GM23248 (cell line): ENCODE measurements at regions not wholly inside any gene's neighbourhood (a gene's known extent, or its start where the extent isn't known, plus 50 kb on each side); places are given as distances from the start of the nearest gene placed in this dataset.

Source experiments
- EZH2 ChIP-seq: fragments of 200-600 bp; sonication (generic); IDR thresholded peaks from 2 replicates; pipeline ENCODE4 v1.6.1; 2018; ENCODE audit warnings: antibody characterized with exemption, mild to moderate bottlenecking; ENCODE audit not compliant: insufficient read depth, poor library complexity, severe bottlenecking
- EZH2phosphoT487 ChIP-seq: fragments of 200-600 bp; sonication (generic); IDR thresholded peaks from 2 replicates; pipeline ENCODE4 v1.6.1; 2018; ENCODE audit warnings: antibody characterized with exemption, moderate library complexity, mild to moderate bottlenecking, low read depth; ENCODE audit not compliant: insufficient read depth

DNA sequence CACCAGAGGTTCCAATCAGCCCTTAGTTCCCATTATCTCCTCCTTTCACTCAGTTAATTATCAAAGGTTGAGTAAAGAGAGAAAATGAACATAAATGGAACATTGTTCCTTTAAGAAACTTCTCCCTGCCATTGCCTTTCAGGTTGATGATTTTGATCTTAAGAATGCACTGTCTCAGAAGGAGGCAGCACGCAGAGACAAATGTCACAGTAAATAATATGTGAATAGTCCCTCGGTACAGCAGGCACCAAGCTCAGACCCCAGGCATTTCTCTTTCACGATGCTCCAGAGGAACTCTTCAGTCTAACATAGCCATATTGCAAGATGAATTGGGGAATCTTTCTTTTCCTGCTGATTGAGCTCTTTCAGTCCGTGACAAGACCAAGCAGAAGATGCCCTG, 435.3 kb upstream of the SPTLC3 start:
- no peak for TF ChIP-seq EZH2
- no peak for TF ChIP-seq EZH2phosphoT487
